CD14-positive monocyte (primary cell): ENCODE measurements at regions not wholly inside any gene's neighbourhood (a gene's known extent, or its start where the extent isn't known, plus 50 kb on each side); places are given as distances from the start of the nearest gene placed in this dataset.

Experiments
- DNase-seq, 3 donors: peaks; one replicate each; pipeline ENCODE4 v3.0.0-alpha.2; 2011 to 2022
- H2AFZ ChIP-seq: 2 replicates; pipeline ENCODE4 v1.6.0; 2012; ENCODE audit warnings: mild to moderate bottlenecking, low read depth, low read length, inconsistent platforms; ENCODE audit not compliant: insufficient read depth, poor library complexity, severe bottlenecking
- H3K27ac ChIP-seq, 2 donors: 1 replicate in 1 of 2; 2 replicates in 1 of 2; pipeline ENCODE4 v1.5.1; 2012 to 2013; ENCODE audit warnings: low read length in 2 of 2, control low read depth in 1 of 2, inconsistent platforms in 1 of 2, low read depth in 1 of 2, mild to moderate bottlenecking in 1 of 2
- H3K27me3 ChIP-seq, 2 donors: one replicate each; pipeline versions ENCODE4 v1.6.0 to v1.6.1; 2011 to 2013; ENCODE audit warnings: low read length in 2 of 2; ENCODE audit not compliant: control insufficient read depth in 2 of 2, insufficient read depth in 2 of 2
- H3K36me3 ChIP-seq, 2 donors: replicated peaks in 1 of 2; 1 replicate in 1 of 2; 2 replicates in 1 of 2; pipeline versions ENCODE4 v1.5.1 to v1.6.1; 2012 to 2013; ENCODE audit warnings: low read length in 2 of 2, control low read depth in 1 of 2, inconsistent platforms in 1 of 2, mild to moderate bottlenecking in 1 of 2; ENCODE audit not compliant: insufficient read depth in 2 of 2, control insufficient read depth in 1 of 2
- H3K4me1 ChIP-seq, 2 donors: 1 replicate in 1 of 2; 2 replicates in 1 of 2; pipeline versions ENCODE4 v1.5.1 to v1.6.1; 2012 to 2013; ENCODE audit warnings: low read length in 2 of 2, control low read depth in 1 of 2, inconsistent platforms in 1 of 2, mild to moderate bottlenecking in 1 of 2, moderate library complexity in 1 of 2; ENCODE audit not compliant: insufficient read depth in 2 of 2, control insufficient read depth in 1 of 2
- H3K4me2 ChIP-seq: replicated peaks from 2 replicates; pipeline ENCODE3; 2012; ENCODE audit warnings: low read length, moderate library complexity, mild to moderate bottlenecking; ENCODE audit not compliant: poor library complexity, severe bottlenecking; ENCODE audit errors: extremely low read depth
- H3K4me3 ChIP-seq, 3 experiments: fragments of 200-600 bp in 1 of 3; sonication (generic) in 1 of 3; replicated peaks in 1 of 3; 1 replicate in 2 of 3; 2 replicates in 1 of 3; pipeline ENCODE4 v1.5.1; 2011 to 2013; ENCODE audit warnings: low read length in 3 of 3, mild to moderate bottlenecking in 3 of 3, control low read depth in 2 of 3, low read depth in 2 of 3, inconsistent platforms in 1 of 3, moderate library complexity in 1 of 3
- H3K79me2 ChIP-seq: 2 replicates; pipeline ENCODE4 v1.6.0; 2012; ENCODE audit warnings: mild to moderate bottlenecking, control low read depth, inconsistent platforms, low read length, moderate library complexity; ENCODE audit not compliant: insufficient read depth
- H3K9ac ChIP-seq: 2 replicates; pipeline ENCODE4 v1.6.0; 2017; ENCODE audit warnings: low read length, mild to moderate bottlenecking; ENCODE audit not compliant: insufficient read depth, poor library complexity, severe bottlenecking
- H3K9me3 ChIP-seq, 2 donors: replicated peaks in 1 of 2; 1 replicate in 1 of 2; 2 replicates in 1 of 2; pipeline versions ENCODE4 v1.5.1 to v1.6.1; 2012 to 2013; ENCODE audit warnings: low read length in 2 of 2, control low read depth in 1 of 2; ENCODE audit not compliant: control insufficient read depth in 1 of 2, insufficient read depth in 1 of 2
- H4K20me1 ChIP-seq: 2 replicates; pipeline ENCODE4 v1.6.0; 2012; ENCODE audit warnings: mild to moderate bottlenecking, low read length, control low read depth, moderate library complexity; ENCODE audit not compliant: insufficient read depth
- H3K27ac Mint-ChIP-seq, 7 donors: one replicate each; pipeline ENCODE4 v1.8.0; 2020; ENCODE audit warnings: mild to moderate bottlenecking in 7 of 7, mixed read lengths in 7 of 7, moderate library complexity in 6 of 7, inconsistent platforms in 2 of 7
- H3K27me3 Mint-ChIP-seq, 3 donors: one replicate each; pipeline ENCODE4 v1.8.0; 2021 to 2022; ENCODE audit warnings: low read depth in 3 of 3, mild to moderate bottlenecking in 3 of 3, mixed read lengths in 3 of 3, moderate library complexity in 3 of 3, inconsistent platforms in 1 of 3
- H3K36me3 Mint-ChIP-seq, 2 donors: one replicate each; pipeline ENCODE4 v1.8.0; 2020; ENCODE audit warnings: mixed read lengths in 2 of 2, inconsistent platforms in 1 of 2, mild to moderate bottlenecking in 1 of 2
- H3K4me1 Mint-ChIP-seq: one replicate; pipeline ENCODE4 v1.8.0; 2020; ENCODE audit warnings: mild to moderate bottlenecking, mixed read lengths
- H3K4me3 Mint-ChIP-seq, 2 donors: one replicate each; pipeline ENCODE4 v1.8.0; 2020; ENCODE audit warnings: mild to moderate bottlenecking in 2 of 2, mixed read lengths in 2 of 2, moderate library complexity in 1 of 2
- H3K9me3 Mint-ChIP-seq, 7 donors: one replicate each; pipeline ENCODE4 v1.8.0; 2020 to 2022; ENCODE audit warnings: mixed read lengths in 7 of 7, mild to moderate bottlenecking in 6 of 7, moderate library complexity in 6 of 7, inconsistent platforms in 2 of 7
- whole genome bisulfite sequencing: methylation state at CpG from one replicate; pipeline ENCODE4 v1.1.5; 2013; ENCODE audit warnings: missing lambda C conversion rate; ENCODE audit not compliant: insufficient coverage; 5-methylcytosine and 5-hydroxymethylcytosine counted together
- intact Hi-C, 2 donors: fragments of 100-400 bp; cut with micrococcal nuclease; formaldehyde crosslinking; loops; one replicate each; pipeline versions ENCODE4 v1.15.0 to v1.15.1; 2023
- TF ChIP-seq, protein P1 (sequence below): fragments of 200-600 bp; IDR thresholded peaks from one replicate; pipeline ENCODE4 v1.8.0; 2022; ENCODE audit warnings: antibody characterized with exemption, mild to moderate bottlenecking

DNA sequence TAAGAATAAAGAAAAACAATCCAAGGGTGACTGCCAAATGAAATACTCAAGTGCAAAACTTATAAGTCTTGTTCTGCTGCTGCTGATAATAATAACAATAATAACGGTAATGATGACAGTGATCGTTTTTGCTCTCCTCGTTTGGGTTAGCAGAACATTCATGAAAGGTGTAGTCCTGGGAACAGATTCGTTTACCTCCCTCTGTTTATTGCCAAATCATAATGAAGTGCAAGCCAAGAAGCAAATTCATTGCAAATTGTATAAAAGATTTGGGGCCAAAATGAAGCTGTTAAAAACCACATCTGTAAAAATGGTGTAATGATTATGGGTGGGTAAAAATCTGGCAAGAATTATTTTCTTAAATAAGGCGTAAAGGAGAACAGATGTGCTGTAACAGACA, 587.2 kb upstream of the MKI67 start:
- Histone ChIP-seq H3K4me1 (no peaks in the 10 kb centered on the region), H3K36me3 (no peaks in the 10 kb centered on the region), H3K79me2 (no peaks in the 10 kb centered on the region), H3K4me2 (no peak overlapping the region), H2AFZ (no peak overlapping the region), H3K9ac (no peak overlapping the region), H3K9me3 (no peaks in the 10 kb centered on the region), H3K4me3 (no peak overlapping the region), H3K27ac (no peak overlapping the region), H4K20me1 (no peaks in the 10 kb centered on the region), H3K27me3 (peaks cover 2 to 3% of the 10 kb centered on the region in 2 donors)
- H3K36me3 Mint-ChIP-seq: no peaks in the 10 kb centered on the region
- peaks cover 0 to 8% (median 0%) of the 10 kb centered on the region in 7 donors for H3K9me3 Mint-ChIP-seq
- no peak for DNase-seq
- no peaks in the 10 kb centered on the region for H3K4me1 Mint-ChIP-seq
- no peak overlapping the region for H3K4me3 Mint-ChIP-seq
- peaks cover 11 to 22% (median 12%) of the 10 kb centered on the region in 3 donors for H3K27me3 Mint-ChIP-seq
- H3K27ac Mint-ChIP-seq: no peak overlapping the region
- intact Hi-C loops: no loop called here
- TF ChIP-seq, protein P1, sequence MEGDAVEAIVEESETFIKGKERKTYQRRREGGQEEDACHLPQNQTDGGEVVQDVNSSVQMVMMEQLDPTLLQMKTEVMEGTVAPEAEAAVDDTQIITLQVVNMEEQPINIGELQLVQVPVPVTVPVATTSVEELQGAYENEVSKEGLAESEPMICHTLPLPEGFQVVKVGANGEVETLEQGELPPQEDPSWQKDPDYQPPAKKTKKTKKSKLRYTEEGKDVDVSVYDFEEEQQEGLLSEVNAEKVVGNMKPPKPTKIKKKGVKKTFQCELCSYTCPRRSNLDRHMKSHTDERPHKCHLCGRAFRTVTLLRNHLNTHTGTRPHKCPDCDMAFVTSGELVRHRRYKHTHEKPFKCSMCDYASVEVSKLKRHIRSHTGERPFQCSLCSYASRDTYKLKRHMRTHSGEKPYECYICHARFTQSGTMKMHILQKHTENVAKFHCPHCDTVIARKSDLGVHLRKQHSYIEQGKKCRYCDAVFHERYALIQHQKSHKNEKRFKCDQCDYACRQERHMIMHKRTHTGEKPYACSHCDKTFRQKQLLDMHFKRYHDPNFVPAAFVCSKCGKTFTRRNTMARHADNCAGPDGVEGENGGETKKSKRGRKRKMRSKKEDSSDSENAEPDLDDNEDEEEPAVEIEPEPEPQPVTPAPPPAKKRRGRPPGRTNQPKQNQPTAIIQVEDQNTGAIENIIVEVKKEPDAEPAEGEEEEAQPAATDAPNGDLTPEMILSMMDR: no peak
- 93% methylated on average over 3 of the region's 5 CpGs for WGBS

DNA sequence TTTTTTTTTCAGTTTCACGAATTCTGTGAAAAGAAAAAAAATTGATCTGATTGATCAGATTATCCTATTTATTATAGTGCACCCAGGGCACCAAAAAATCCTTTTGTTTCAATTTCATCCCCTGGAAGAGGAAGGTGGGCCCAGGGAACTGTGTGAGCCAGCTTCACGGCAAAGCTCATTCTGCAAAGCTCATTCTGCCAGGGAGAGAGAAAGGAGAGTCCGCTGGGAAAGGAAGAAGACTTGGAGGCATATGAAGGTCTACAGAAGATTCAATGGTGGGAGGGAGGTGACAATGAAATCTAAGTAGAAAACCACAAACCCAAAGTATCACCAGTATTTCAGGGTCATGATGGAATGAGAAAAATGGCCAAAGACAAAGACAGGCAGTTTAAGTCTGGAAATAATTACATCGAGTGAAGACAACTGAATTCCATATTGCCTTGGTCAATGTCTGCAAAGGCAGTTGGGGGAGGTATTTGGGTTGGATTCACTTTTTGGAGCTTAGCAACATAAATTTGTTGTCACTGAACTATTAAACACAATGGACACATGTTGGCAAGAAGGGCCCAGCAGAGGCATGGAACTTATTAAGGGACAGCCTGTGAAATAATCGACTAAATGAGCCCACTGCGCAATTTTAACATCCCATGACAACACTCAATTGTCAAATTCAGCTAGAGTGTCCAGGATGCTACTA, 587.8 kb upstream of the MKI67 start:
- no peaks in the 10 kb centered on the region for H3K9me3 ChIP-seq
- H3K4me3 Mint-ChIP-seq: no peak overlapping the region
- no peaks in the 10 kb centered on the region for H3K4me1 Mint-ChIP-seq
- no peaks in the 10 kb centered on the region for H3K4me1 ChIP-seq
- H3K36me3 ChIP-seq: no peaks in the 10 kb centered on the region
- H3K27me3 ChIP-seq: peaks cover 2 to 3% of the 10 kb centered on the region in 2 donors
- no peak overlapping the region for H3K4me3 ChIP-seq
- H3K27me3 Mint-ChIP-seq: peaks cover 10 to 21% (median 12%) of the 10 kb centered on the region in 3 donors
- H3K9me3 Mint-ChIP-seq: peaks cover 0 to 8% (median 0%) of the 10 kb centered on the region in 7 donors
- no peak overlapping the region for H3K4me2 ChIP-seq
- H3K36me3 Mint-ChIP-seq: no peaks in the 10 kb centered on the region
- TF ChIP-seq, protein P1: no peak
- intact Hi-C loops: no loop called here
- H3K9ac ChIP-seq: no peak overlapping the region
- H3K27ac Mint-ChIP-seq: no peak overlapping the region
- no peaks in the 10 kb centered on the region for H4K20me1 ChIP-seq
- 92% methylated on average over 2 of the region's 6 CpGs for WGBS
- DNase-seq: no peak
- no peak overlapping the region for H2AFZ ChIP-seq
- H3K27ac ChIP-seq: no peak overlapping the region
- no peaks in the 10 kb centered on the region for H3K79me2 ChIP-seq
